Neutrophil (primary cell): ENCODE measurements at regions not wholly inside any gene's neighbourhood (a gene's known extent, or its start where the extent isn't known, plus 50 kb on each side); places are given as distances from the start of the nearest gene placed in this dataset.

ENCODE experiments used
- H3K27ac ChIP-seq: fragments of 200-600 bp; sonication (generic); 2 replicates; pipeline ENCODE4 v1.5.1; 2016; ENCODE audit warnings: mild to moderate bottlenecking, moderate library complexity
- H3K27me3 ChIP-seq: fragments of 200-600 bp; sonication (generic); 2 replicates; pipeline ENCODE4 v1.6.0; 2016; ENCODE audit warnings: mild to moderate bottlenecking
- H3K36me3 ChIP-seq: fragments of 200-600 bp; sonication (generic); 2 replicates; pipeline ENCODE4 v1.5.1; 2017
- H3K4me1 ChIP-seq, 2 experiments: fragments of 200-600 bp in 1 of 2; sonication (generic) in 1 of 2; 1 replicate in 1 of 2; 2 replicates in 1 of 2; pipeline versions ENCODE4 v1.5.1 to v1.6.1; 2013 to 2016; ENCODE audit warnings: low read depth in 1 of 2, low read length in 1 of 2, mild to moderate bottlenecking in 1 of 2, moderate library complexity in 1 of 2; ENCODE audit not compliant: control insufficient read depth in 1 of 2, insufficient read depth in 1 of 2
- H3K4me3 ChIP-seq, 2 experiments: fragments of 200-600 bp in 1 of 2; sonication (generic) in 1 of 2; 1 replicate in 1 of 2; 2 replicates in 1 of 2; pipeline ENCODE4 v1.5.1; 2013 to 2016; ENCODE audit warnings: low read depth in 1 of 2, low read length in 1 of 2, mild to moderate bottlenecking in 1 of 2, moderate library complexity in 1 of 2
- H3K9me3 ChIP-seq: fragments of 200-600 bp; sonication (generic); 2 replicates; pipeline ENCODE4 v1.5.1; 2016
- TF ChIP-seq, protein P1 (sequence below): fragments of 200-600 bp; sonication (generic); IDR thresholded peaks from 2 replicates; pipeline ENCODE4 v1.5.1; 2016; ENCODE audit warnings: antibody characterized with exemption

DNA sequence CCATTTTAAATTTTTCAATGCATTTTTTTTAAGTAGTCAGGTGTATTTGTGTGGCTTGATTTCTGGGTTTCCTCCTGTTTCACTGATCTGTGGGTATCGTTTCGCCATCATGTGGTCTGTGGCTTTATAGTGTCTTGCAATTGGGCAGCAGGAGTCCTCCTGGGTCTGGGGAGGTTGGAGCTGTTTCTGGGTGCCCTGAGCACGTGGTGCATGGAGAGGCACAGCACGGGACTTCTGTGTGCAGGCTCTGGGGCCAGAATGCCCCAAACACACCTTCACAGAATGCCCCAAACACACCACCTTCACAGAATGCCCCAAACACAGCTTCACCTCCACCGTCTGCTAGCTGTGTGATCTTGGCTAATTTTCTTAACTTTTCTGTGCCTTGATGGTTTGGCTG, 82.6 kb upstream of the COL5A1 start:
- TF ChIP-seq, protein P1, sequence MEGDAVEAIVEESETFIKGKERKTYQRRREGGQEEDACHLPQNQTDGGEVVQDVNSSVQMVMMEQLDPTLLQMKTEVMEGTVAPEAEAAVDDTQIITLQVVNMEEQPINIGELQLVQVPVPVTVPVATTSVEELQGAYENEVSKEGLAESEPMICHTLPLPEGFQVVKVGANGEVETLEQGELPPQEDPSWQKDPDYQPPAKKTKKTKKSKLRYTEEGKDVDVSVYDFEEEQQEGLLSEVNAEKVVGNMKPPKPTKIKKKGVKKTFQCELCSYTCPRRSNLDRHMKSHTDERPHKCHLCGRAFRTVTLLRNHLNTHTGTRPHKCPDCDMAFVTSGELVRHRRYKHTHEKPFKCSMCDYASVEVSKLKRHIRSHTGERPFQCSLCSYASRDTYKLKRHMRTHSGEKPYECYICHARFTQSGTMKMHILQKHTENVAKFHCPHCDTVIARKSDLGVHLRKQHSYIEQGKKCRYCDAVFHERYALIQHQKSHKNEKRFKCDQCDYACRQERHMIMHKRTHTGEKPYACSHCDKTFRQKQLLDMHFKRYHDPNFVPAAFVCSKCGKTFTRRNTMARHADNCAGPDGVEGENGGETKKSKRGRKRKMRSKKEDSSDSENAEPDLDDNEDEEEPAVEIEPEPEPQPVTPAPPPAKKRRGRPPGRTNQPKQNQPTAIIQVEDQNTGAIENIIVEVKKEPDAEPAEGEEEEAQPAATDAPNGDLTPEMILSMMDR = no peak
- Histone ChIP-seq H3K9me3 (no peaks in the 10 kb centered on the region), H3K36me3 (no peaks in the 10 kb centered on the region), H3K4me1 (peaks cover 11 to 17% of the 10 kb centered on the region in 2 experiments), H3K27ac (no peak overlapping the region), H3K27me3 (peaks cover 92% of the 10 kb centered on the region), H3K4me3 (no peak overlapping the region)

DNA sequence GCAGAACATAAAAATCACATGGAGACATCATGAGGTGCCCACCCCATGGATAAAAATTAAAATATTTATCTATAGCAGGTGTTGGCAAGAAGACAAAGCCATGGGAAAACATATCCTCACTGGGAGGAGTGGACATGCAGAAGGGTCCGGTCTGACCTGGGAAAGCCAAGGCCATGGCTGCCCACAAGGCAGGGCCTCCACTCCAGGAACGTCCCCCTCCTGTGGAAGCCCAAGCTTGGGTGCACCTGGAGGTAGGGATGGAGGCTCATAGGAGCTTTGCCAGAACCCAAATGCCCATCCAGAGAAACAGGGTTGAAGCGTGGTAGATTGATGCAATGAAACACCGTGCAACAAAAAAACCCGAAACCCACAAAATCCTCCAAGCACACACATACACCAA, 81.4 kb upstream of the COL5A1 start:
- H3K27ac ChIP-seq = no peak overlapping the region
- H3K27me3 ChIP-seq = peaks cover 80% of the 10 kb centered on the region
- H3K4me3 ChIP-seq = no peak overlapping the region
- no peaks in the 10 kb centered on the region for H3K9me3 ChIP-seq
- no peaks in the 10 kb centered on the region for H3K36me3 ChIP-seq
- TF ChIP-seq, protein P1 = no peak
- H3K4me1 ChIP-seq = peaks cover 11 to 17% of the 10 kb centered on the region in 2 experiments

DNA sequence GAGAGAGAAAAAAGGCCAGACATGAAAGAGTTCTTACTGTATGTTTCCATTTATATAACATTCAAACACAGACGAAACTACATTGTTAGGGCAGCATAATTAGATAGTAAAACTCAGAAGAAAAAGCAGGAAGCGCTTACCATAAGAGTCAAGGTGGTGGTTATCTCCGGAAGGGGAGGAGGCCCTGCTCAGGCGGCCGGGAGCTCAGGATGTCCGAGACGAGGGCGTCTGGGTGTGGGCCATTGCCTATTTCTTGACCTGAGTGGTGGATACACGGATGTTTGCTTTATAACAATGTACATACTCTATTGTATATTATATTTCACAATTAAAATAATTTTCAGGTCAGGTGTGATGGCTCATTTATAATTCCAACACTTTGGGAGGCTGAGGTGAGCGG, 80.9 kb upstream of the COL5A1 start:
- H3K4me3 ChIP-seq = no peak overlapping the region
- H3K9me3 ChIP-seq = no peaks in the 10 kb centered on the region
- no peaks in the 10 kb centered on the region for H3K36me3 ChIP-seq
- H3K27me3 ChIP-seq = peaks cover 76% of the 10 kb centered on the region
- TF ChIP-seq, protein P1 = no peak
- no peak overlapping the region for H3K27ac ChIP-seq
- H3K4me1 ChIP-seq = peaks cover 11 to 17% of the 10 kb centered on the region in 2 experiments

DNA sequence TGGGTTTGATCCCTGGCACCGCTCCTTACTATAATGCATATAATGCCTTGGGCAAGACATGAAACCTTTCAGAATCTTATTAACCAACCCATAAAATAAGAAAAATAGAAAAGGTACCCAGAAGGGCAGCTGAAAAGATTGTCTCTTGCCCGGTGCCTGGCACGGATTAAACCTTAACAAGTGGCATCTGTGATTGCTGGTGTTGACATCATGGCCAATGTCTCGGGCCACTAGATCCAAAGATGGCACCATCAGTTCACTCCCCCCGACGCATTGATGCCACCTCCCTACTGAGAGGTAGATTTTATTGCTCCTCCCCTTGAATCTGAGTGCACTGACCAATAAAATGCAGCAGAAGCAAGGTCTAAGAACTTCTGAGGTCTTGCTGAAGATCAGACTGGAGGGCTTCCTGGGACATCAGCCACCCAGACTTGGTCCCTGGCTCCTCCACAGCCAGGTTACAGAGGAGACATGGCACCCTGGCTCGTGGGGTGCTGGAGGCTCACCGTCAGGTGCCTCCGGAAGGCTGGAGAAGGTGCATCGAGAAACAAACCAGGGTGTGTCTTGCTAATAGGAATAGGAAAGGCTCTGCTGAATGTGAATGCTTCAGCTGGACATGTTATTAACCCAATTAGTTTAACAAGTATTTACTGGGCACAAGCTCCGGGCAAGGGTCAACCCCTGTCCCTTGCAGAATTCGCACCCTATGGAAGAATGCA, 80.0 kb upstream of the COL5A1 start:
- H3K27me3 ChIP-seq = peaks cover 68% of the 10 kb centered on the region
- no peak overlapping the region for H3K27ac ChIP-seq
- no peaks in the 10 kb centered on the region for H3K36me3 ChIP-seq
- H3K4me1 ChIP-seq = peaks cover 11 to 17% of the 10 kb centered on the region in 2 experiments
- no peaks in the 10 kb centered on the region for H3K9me3 ChIP-seq
- TF ChIP-seq, protein P1 = no peak
- H3K4me3 ChIP-seq = no peak overlapping the region

DNA sequence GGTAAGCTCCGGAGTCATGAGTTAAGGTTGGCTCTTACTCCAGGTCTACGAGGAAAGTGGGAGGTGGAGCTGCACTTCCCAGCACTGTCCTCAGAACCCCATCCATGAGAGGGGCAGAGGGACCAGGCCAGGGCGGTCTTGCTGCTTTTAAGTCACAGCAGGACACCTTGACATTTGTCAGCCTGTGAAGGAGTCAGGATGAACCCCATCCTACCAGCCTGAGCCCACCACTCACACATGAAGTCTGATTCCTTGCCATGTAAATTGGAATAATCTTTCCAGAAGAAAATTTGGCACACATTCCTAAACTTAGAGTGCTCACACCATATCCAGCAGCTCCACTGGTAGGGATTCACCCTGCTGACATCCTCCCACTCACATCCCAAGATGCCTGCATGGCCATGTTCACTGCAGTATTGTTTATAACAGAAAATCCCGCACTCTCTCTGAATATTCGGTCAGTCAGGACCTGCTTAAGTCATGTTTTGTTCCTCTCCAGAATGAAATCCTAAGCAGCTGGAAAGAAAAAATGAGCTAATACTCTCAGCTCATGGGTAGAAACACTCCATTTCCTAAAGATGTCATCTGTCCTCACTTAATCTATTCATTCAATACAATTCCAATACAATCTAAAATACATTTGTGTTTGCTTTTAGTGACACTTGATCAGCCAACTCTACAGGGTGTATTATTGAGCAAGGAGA, 79.3 kb upstream of the COL5A1 start:
- Histone ChIP-seq H3K9me3 (no peaks in the 10 kb centered on the region), H3K27me3 (peaks cover 60% of the 10 kb centered on the region), H3K4me1 (peaks cover 11 to 17% of the 10 kb centered on the region in 2 experiments), H3K36me3 (no peaks in the 10 kb centered on the region), H3K27ac (no peak overlapping the region), H3K4me3 (no peak overlapping the region)
- TF ChIP-seq, protein P1 = no peak
